Heart left ventricle (tissue), 16 donors: ENCODE measurements at regions not wholly inside any gene's neighbourhood (a gene's known extent, or its start where the extent isn't known, plus 50 kb on each side); places are given as distances from the start of the nearest gene placed in this dataset.

Experiments used
- ATAC-seq, 4 donors: fragments of 200-7000 bp; cut with Tn5 transposase; one replicate each; pipeline ENCODE4 v1.9.1; 2020 to 2022; ENCODE audit warnings: moderate library complexity in 4 of 4, mild to moderate bottlenecking in 3 of 4, moderate number of reproducible peaks in 1 of 4
- DNase-seq, 5 donors: peaks; one replicate each; pipeline ENCODE4 v3.0.0-alpha.2; 2020
- H3K27ac ChIP-seq, 12 donors: fragments of 200-600 bp; sonication (generic) in 4 of 12; one replicate each; pipeline versions ENCODE4 v1.5.0 to v1.8.0; 2016 to 2022; ENCODE audit warnings: mild to moderate bottlenecking in 2 of 12
- H3K27me3 ChIP-seq, 9 donors: fragments of 200-600 bp; sonication (generic) in 2 of 9; one replicate each; pipeline versions ENCODE4 v1.5.1 to v1.8.0; 2016 to 2022; ENCODE audit warnings: mild to moderate bottlenecking in 3 of 9
- H3K36me3 ChIP-seq, 9 donors: fragments of 200-600 bp; sonication (generic) in 2 of 9; one replicate each; pipeline versions ENCODE4 v1.5.0 to v1.8.0; 2018 to 2022; ENCODE audit warnings: mild to moderate bottlenecking in 2 of 9
- H3K4me1 ChIP-seq, 12 donors: fragments of 200-600 bp; sonication (generic) in 4 of 12; one replicate each; pipeline versions ENCODE4 v1.5.0 to v1.8.0; 2016 to 2022; ENCODE audit warnings: mild to moderate bottlenecking in 3 of 12
- H3K4me3 ChIP-seq, 12 donors: fragments of 200-600 bp; sonication (generic) in 4 of 12; one replicate each; pipeline versions ENCODE4 v1.5.0 to v1.8.0; 2017 to 2022; ENCODE audit warnings: mild to moderate bottlenecking in 9 of 12, moderate library complexity in 4 of 12
- H3K9me3 ChIP-seq, 12 donors: fragments of 200-600 bp; sonication (generic) in 4 of 12; one replicate each; pipeline versions ENCODE4 v1.5.0 to v1.8.0; 2016 to 2022; ENCODE audit warnings: mild to moderate bottlenecking in 1 of 12
- POLR2A ChIP-seq, 2 donors: fragments of 450-650 bp; IDR thresholded peaks; one replicate each; pipeline ENCODE4 v1.6.1; 2017; ENCODE audit warnings: antibody characterized with exemption in 2 of 2, mild to moderate bottlenecking in 2 of 2, moderate library complexity in 2 of 2
- WGBS, 4 donors: extraction: QIAGEN DNeasy Blood & Tissue Kit in 2 of 4; methylation state at CpG; one replicate each; pipeline versions ENCODE4 v1.1.5 to v1.1.7; 2013 to 2018; 5-methylcytosine and 5-hydroxymethylcytosine counted together
- intact Hi-C, 10 donors: fragments of 100-400 bp; cut with DNase I; formaldehyde crosslinking; loops; one replicate each; pipeline versions ENCODE4 v1.11.1 to v1.14.2; 2022
- TF ChIP-seq, protein P1 (sequence below), 12 donors: fragments of 200-600 bp; sonication (generic) in 4 of 12; IDR thresholded peaks; one replicate each; pipeline versions ENCODE4 v1.5.0 to v1.8.0; 2018 to 2022; ENCODE audit warnings: antibody characterized with exemption in 12 of 12, mild to moderate bottlenecking in 5 of 12
- donor health status: ischemic (EF 13 %, LVEDD 7.1; RV severe dilation, severe dysfunction).
- donor health status: healthy with polysubstance abuse.
- donor health status: DM: no; HTN: yes; CAD: no.
- donor health status: DM: no; HTN: no; CAD: no.
- donor health status: ischemic (EF 25% LVEDD 6.9; RV normal size, moderate dysfunction).
- donor health status: ischemic (EF 25% LVEDD 5.7; RV mildly dilated, moderate dysfunction).
- donor health status: healthy.
- donor health status: DM: yes; HTN: yes; CAD: no.
- donor health status: ischemic (EF 35%, LVEDD 5.7; RV mildly dilated, moderate dysfunction).
- donor health status: nonischemic (EF 11% LVEDD 7.7; RV severe dilation, severe dysfunction).
- donor health status: DM: yes; HTN: yes; CAD: no.
- donor health status: PGD.
- donor health status: ischemic (EF 29% LVEDD 5.4; RV normal size, mild dysfunction).
- donor health status: nonischemic (EF 23%, LVEDD 6.1; RV moderate dilation, normal function).

DNA sequence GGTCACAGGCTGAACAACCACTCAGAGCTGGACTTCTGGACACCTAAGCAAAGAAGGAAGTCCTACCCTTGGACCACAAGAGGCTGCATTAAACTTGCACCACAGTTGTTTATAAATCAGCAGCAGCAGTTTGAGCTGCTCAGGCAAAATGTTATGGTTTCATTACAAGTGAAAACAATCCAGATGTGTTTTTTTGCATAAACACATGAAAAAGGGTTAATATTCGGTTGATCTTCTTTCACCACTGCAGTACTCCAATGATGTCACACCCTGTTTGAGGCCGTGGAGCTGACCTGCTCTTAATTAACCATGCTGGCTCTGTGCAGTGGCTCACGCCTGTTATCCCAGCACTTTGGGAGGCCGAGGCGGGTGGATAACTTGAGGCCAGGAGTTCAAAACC lies 490.8 kb upstream of the CELF2 start:
- H3K4me1 ChIP-seq, result no peaks in the 10 kb centered on the region
- intact Hi-C loops, result loop anchor here in 1 of 10 donors (10.0 kb wide), 1 partner anchor 138 kb away; no protein-coding TSS in a partner anchor
- TF ChIP-seq, protein P1, sequence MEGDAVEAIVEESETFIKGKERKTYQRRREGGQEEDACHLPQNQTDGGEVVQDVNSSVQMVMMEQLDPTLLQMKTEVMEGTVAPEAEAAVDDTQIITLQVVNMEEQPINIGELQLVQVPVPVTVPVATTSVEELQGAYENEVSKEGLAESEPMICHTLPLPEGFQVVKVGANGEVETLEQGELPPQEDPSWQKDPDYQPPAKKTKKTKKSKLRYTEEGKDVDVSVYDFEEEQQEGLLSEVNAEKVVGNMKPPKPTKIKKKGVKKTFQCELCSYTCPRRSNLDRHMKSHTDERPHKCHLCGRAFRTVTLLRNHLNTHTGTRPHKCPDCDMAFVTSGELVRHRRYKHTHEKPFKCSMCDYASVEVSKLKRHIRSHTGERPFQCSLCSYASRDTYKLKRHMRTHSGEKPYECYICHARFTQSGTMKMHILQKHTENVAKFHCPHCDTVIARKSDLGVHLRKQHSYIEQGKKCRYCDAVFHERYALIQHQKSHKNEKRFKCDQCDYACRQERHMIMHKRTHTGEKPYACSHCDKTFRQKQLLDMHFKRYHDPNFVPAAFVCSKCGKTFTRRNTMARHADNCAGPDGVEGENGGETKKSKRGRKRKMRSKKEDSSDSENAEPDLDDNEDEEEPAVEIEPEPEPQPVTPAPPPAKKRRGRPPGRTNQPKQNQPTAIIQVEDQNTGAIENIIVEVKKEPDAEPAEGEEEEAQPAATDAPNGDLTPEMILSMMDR (IDR thresholded peaks at IDR 0.05), result no peak
- TF ChIP-seq POLR2A (IDR thresholded peaks at IDR 0.05), result no peak
- no peak for ATAC-seq
- no peaks in the 10 kb centered on the region for H3K9me3 ChIP-seq
- H3K27ac ChIP-seq, result no peak overlapping the region
- 87 to 91% (median 90%) methylated on average over 5 of the region's 5 CpGs for WGBS, 4 donors
- H3K27me3 ChIP-seq, result no peaks in the 10 kb centered on the region
- DNase-seq, result no peak
- H3K36me3 ChIP-seq, result no peaks in the 10 kb centered on the region
- H3K4me3 ChIP-seq, result no peak overlapping the region

DNA sequence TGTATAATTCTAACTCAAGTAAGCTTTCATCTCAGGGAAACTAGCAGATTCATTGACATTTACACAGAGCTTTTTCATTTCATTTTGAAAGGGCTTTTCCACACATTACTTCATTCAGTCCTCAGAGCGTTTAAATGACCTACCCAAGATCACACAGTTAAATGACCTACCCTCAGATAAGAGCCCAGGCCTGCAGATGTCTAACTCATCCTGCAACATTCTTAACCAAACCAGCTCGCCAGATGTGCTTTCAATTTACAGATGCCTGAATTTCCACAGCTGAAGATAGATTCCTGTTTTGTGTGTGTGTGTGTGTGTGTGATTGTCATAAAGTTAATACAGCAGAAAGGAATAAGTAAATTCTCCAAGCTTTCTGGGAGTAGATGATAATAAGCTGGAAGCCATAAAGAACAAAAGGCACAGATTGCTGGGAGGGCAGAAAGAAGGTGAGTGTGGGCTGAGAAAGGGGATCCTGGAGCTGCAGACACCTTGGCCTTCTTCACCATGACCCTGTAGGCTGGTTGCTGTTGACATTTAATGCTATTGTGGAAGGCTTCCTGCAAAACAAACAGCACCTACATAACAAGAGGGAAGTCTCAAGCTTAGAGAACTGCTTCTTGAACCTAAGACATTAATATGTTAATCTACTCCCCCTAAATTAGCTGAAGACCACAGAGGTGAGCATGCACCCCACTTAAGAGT lies 489.7 kb upstream of the CELF2 start:
- Histone ChIP-seq H3K36me3 (no peaks in the 10 kb centered on the region), H3K27ac (no peak overlapping the region), H3K4me3 (no peak overlapping the region), H3K9me3 (no peaks in the 10 kb centered on the region), H3K4me1 (no peaks in the 10 kb centered on the region), H3K27me3 (no peaks in the 10 kb centered on the region)
- DNase-seq (no peak), ATAC-seq (no peak)
- WGBS, 4 donors, result 71 to 90% (median 85%) methylated on average over 2 of the region's 2 CpGs
- intact Hi-C loops, result loop anchor here in 1 of 10 donors (10.0 kb wide), 1 partner anchor 137 kb away; no protein-coding TSS in a partner anchor
- TF ChIP-seq, protein P1 (IDR thresholded peaks at IDR 0.05), result no peak
- TF ChIP-seq POLR2A (IDR thresholded peaks at IDR 0.05), result no peak

DNA sequence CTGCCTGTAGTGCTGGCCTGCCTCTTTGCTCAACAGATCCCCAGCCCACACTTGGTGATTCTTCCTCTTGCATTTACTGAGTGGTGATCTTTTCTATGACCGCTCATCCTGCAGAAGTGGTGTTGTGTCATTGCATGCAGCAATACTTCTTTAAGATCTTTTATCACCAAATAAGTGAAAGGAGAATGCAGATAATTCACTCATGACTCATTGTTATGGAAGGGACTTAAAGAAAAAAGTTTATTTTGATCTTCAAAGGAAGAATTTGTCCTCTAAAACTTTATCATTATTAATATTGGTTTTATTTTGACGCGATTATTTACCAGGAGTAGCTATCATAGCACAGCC lies 489.1 kb upstream of the CELF2 start:
- Histone ChIP-seq H3K36me3 (no peaks in the 10 kb centered on the region), H3K4me1 (no peaks in the 10 kb centered on the region), H3K4me3 (no peak overlapping the region), H3K27ac (no peak overlapping the region), H3K27me3 (no peaks in the 10 kb centered on the region), H3K9me3 (no peaks in the 10 kb centered on the region)
- DNase-seq (no peak), ATAC-seq (no peak)
- intact Hi-C loops, result loop anchor here in 1 of 10 donors (10.0 kb wide), 1 partner anchor 136 kb away; no protein-coding TSS in a partner anchor
- whole genome bisulfite sequencing, 4 donors, result 91 to 95% (median 94%) methylated on average over 3 of the region's 3 CpGs
- no peak for TF ChIP-seq POLR2A (IDR thresholded peaks at IDR 0.05)
- TF ChIP-seq, protein P1 (IDR thresholded peaks at IDR 0.05), result no peak

DNA sequence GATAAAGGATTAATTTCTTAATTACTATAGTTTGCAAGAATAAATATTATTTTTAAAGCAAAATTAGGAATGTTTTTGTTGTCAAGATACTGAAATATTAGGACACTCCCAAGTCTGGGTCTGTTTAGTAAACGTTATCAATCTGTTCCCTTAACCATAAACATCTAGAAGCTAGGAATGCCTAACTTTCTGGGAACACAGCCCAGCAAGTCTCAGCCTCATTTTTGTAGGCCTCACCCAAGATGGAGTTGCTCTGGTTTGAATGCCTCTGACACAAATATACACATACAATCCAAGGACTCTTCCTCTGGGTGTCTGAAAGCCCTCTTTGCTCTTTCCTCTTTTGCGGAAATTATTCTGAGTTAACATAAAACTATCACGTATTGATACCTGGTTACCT lies 487.4 kb upstream of the CELF2 start:
- ATAC-seq (no peak), DNase-seq (no peak)
- Histone ChIP-seq H3K36me3 (no peaks in the 10 kb centered on the region), H3K27me3 (no peaks in the 10 kb centered on the region), H3K9me3 (no peaks in the 10 kb centered on the region), H3K4me1 (no peaks in the 10 kb centered on the region), H3K4me3 (no peak overlapping the region), H3K27ac (no peak overlapping the region)
- TF ChIP-seq, protein P1 (IDR thresholded peaks at IDR 0.05), result no peak
- TF ChIP-seq POLR2A (IDR thresholded peaks at IDR 0.05), result no peak
- intact Hi-C loops, result no loop called here
- whole genome bisulfite sequencing, 4 donors, result 64 to 86% (median 69%) methylated on average over 3 of the region's 3 CpGs
